ENCODE measurements at regions not wholly inside any gene's neighbourhood (a gene's known extent, or its start where the extent isn't known, plus 50 kb on each side); places are given as distances from the start of the nearest gene placed in this dataset.

GRCh38 chr6:145396499-145396898, 338.8 kb downstream of the EPM2A start:
- WGBS, result 91% methylated on average over 1 of the region's 1 CpG
- Histone ChIP-seq H3K9me3 (ENCODE audit: control insufficient read depth in 4 of 4, low read length in 3 of 4) (no peaks in the 10 kb centered on the region), H3K4me3 (ENCODE audit: low read depth in 1 of 3, low read length in 3 of 3) (no peak overlapping the region), H3K4me1 (ENCODE audit: control insufficient read depth in 4 of 4, insufficient read depth in 4 of 4, low read length in 3 of 4) (no peaks in the 10 kb centered on the region), H3K27ac (ENCODE audit: low read depth in 1 of 2, low read length in 2 of 2) (no peak overlapping the region), H3K9ac (ENCODE audit: low read depth in 1 of 2, low read length in 2 of 2) (no peak overlapping the region), H3K36me3 (ENCODE audit: control insufficient read depth in 4 of 4, insufficient read depth in 3 of 4, low read depth in 1 of 4, low read length in 3 of 4) (no peaks in the 10 kb centered on the region), H3K27me3 (ENCODE audit: control insufficient read depth in 4 of 4, insufficient read depth in 4 of 4, low read length in 3 of 4) (no peaks in the 10 kb centered on the region)
- TF ChIP-seq REST (IDR thresholded peaks at IDR 0.05), result no peak
- no peak for TF ChIP-seq ZBTB33 (IDR thresholded peaks at IDR 0.05)
- no peak for TF ChIP-seq FOXA1 (IDR thresholded peaks at IDR 0.05)
- TF ChIP-seq EGR1 (IDR thresholded peaks at IDR 0.05; ENCODE audit: low read depth in 2 of 2), result no peak
- TF ChIP-seq CTCF (IDR thresholded peaks at IDR 0.05; ENCODE audit: low read depth, low read length, missing input control), result no peak
- no peak for TF ChIP-seq NR2F2 (IDR thresholded peaks at IDR 0.05)
- no peak for TF ChIP-seq HNF4A (conservative IDR thresholded peaks at IDR 0.05)
- no peak for TF ChIP-seq RXRA (IDR thresholded peaks at IDR 0.05)
- no peak for TF ChIP-seq RAD21 (IDR thresholded peaks at IDR 0.05)
- no peak for TF ChIP-seq GABPA (IDR thresholded peaks at IDR 0.05 in 1 of 2, conservative IDR thresholded peaks at IDR 0.05 in 1 of 2)
- no peak for TF ChIP-seq MAX (IDR thresholded peaks at IDR 0.05)
- TF ChIP-seq TAF1 (conservative IDR thresholded peaks at IDR 0.05), result no peak
- no peak for TF ChIP-seq SP1 (IDR thresholded peaks at IDR 0.05)
- no peak for TF ChIP-seq ATF3 (IDR thresholded peaks at IDR 0.05)
- no peak for TF ChIP-seq HNF4G (IDR thresholded peaks at IDR 0.05)
- DNase-seq (ENCODE audit: low spot score), result no peak

GRCh38 chr6:145400508-145400907, 334.8 kb downstream of the EPM2A start:
- Histone ChIP-seq H3K4me3 (ENCODE audit: low read depth in 1 of 3, low read length in 3 of 3) (no peak overlapping the region), H3K27ac (ENCODE audit: low read depth in 1 of 2, low read length in 2 of 2) (no peak overlapping the region), H3K27me3 (ENCODE audit: control insufficient read depth in 4 of 4, insufficient read depth in 4 of 4, low read length in 3 of 4) (no peaks in the 10 kb centered on the region), H3K36me3 (ENCODE audit: control insufficient read depth in 4 of 4, insufficient read depth in 3 of 4, low read depth in 1 of 4, low read length in 3 of 4) (no peaks in the 10 kb centered on the region), H3K9ac (ENCODE audit: low read depth in 1 of 2, low read length in 2 of 2) (no peak overlapping the region), H3K9me3 (ENCODE audit: control insufficient read depth in 4 of 4, low read length in 3 of 4) (no peaks in the 10 kb centered on the region), H3K4me1 (ENCODE audit: control insufficient read depth in 4 of 4, insufficient read depth in 4 of 4, low read length in 3 of 4) (no peaks in the 10 kb centered on the region)
- DNase-seq (ENCODE audit: low spot score), result no peak
- 78% methylated on average over 4 of the region's 4 CpGs for WGBS
- TF ChIP-seq RXRA (IDR thresholded peaks at IDR 0.05) (no peak), SP1 (IDR thresholded peaks at IDR 0.05) (no peak), NR2F2 (IDR thresholded peaks at IDR 0.05) (no peak), EGR1 (IDR thresholded peaks at IDR 0.05; ENCODE audit: low read depth in 2 of 2) (no peak), FOXA1 (IDR thresholded peaks at IDR 0.05) (no peak), CTCF (IDR thresholded peaks at IDR 0.05; ENCODE audit: low read depth, low read length, missing input control) (no peak), REST (IDR thresholded peaks at IDR 0.05) (no peak), RAD21 (IDR thresholded peaks at IDR 0.05) (no peak), MAX (IDR thresholded peaks at IDR 0.05) (no peak), FOXA2 (IDR thresholded peaks at IDR 0.05) (no peak), YY1 (IDR thresholded peaks at IDR 0.05) (no peak)

Measured in liver (tissue), 8 donors.